Mesendoderm (in vitro differentiated cells): ENCODE measurements at regions not wholly inside any gene's neighbourhood (a gene's known extent, or its start where the extent isn't known, plus 50 kb on each side); places are given as distances from the start of the nearest gene placed in this dataset.
A peak's percentile ranks its signal among the peaks of the same experiment; 100 is the strongest.

Experiments
- DNase-seq: peaks from one replicate; pipeline ENCODE4 v3.0.0; 2013
- H2AK5ac ChIP-seq: 2 replicates; pipeline ENCODE4 v1.6.1; 2013; ENCODE audit warnings: low read length, inconsistent platforms
- H2BK120ac ChIP-seq: 2 replicates; pipeline ENCODE4 v1.6.1; 2013; ENCODE audit warnings: low read depth, mild to moderate bottlenecking, low read length, moderate library complexity, mixed read lengths
- H2BK15ac ChIP-seq: replicated peaks from 2 replicates; pipeline ENCODE4 v1.6.1; 2013; ENCODE audit warnings: low read depth, mild to moderate bottlenecking, moderate library complexity
- H2BK5ac ChIP-seq: 2 replicates; pipeline ENCODE4 v1.6.1; 2013; ENCODE audit warnings: low read length, inconsistent platforms
- H3K18ac ChIP-seq: 2 replicates; pipeline ENCODE4 v1.6.1; 2013; ENCODE audit warnings: mild to moderate bottlenecking, low read length, mixed read lengths
- H3K23ac ChIP-seq: one replicate; pipeline ENCODE4 v1.6.1; 2013; ENCODE audit warnings: low read length
- H3K27ac ChIP-seq: 2 replicates; pipeline ENCODE4 v1.5.1; 2013; ENCODE audit warnings: low read depth, mild to moderate bottlenecking, inconsistent platforms, low read length, moderate library complexity
- H3K27me3 ChIP-seq: 2 replicates; pipeline ENCODE4 v1.6.1; 2013; ENCODE audit warnings: low read length, control low read depth, mild to moderate bottlenecking, inconsistent platforms; ENCODE audit not compliant: insufficient read depth, poor library complexity
- H3K36me3 ChIP-seq: 2 replicates; pipeline ENCODE4 v1.6.1; 2013; ENCODE audit warnings: low read length, inconsistent platforms; ENCODE audit not compliant: control insufficient read depth, insufficient read depth
- H3K4ac ChIP-seq: one replicate; pipeline ENCODE4 v1.6.1; 2013; ENCODE audit warnings: low read depth, mild to moderate bottlenecking, low read length, moderate library complexity
- H3K4me1 ChIP-seq: 2 replicates; pipeline ENCODE4 v1.6.1; 2013; ENCODE audit warnings: low read depth, low read length, inconsistent platforms; ENCODE audit not compliant: control insufficient read depth
- H3K4me2 ChIP-seq: 2 replicates; pipeline ENCODE4 v1.6.1; 2013; ENCODE audit warnings: low read length
- H3K4me3 ChIP-seq: 2 replicates; pipeline ENCODE4 v1.5.1; 2013; ENCODE audit warnings: mild to moderate bottlenecking, low read length
- H3K56ac ChIP-seq: one replicate; pipeline ENCODE4 v1.6.1; 2013; ENCODE audit warnings: low read length
- H3K79me1 ChIP-seq: 2 replicates; pipeline ENCODE4 v1.6.1; 2013; ENCODE audit warnings: low read length, inconsistent platforms
- H3K79me2 ChIP-seq: 2 replicates; pipeline ENCODE4 v1.6.1; 2013; ENCODE audit warnings: mild to moderate bottlenecking, low read length; ENCODE audit not compliant: control insufficient read depth, insufficient read depth
- H3K9ac ChIP-seq: 2 replicates; pipeline ENCODE4 v1.6.1; 2013; ENCODE audit warnings: low read length, inconsistent platforms
- H4K5ac ChIP-seq: one replicate; pipeline ENCODE4 v1.6.1; 2013; ENCODE audit warnings: low read length
- H4K8ac ChIP-seq: one replicate; pipeline ENCODE4 v1.6.1; 2013; ENCODE audit warnings: low read depth, mild to moderate bottlenecking, control low read depth, low read length, moderate library complexity
- WGBS: extraction: QIAGEN DNeasy Blood & Tissue Kit; methylation state at CpG from one replicate; pipeline ENCODE4 v1.1.7; 2013; ENCODE audit warnings: low lambda C conversion rate, missing lambda C conversion rate; ENCODE audit not compliant: insufficient coverage; ENCODE audit errors: extremely low coverage; 5-methylcytosine and 5-hydroxymethylcytosine counted together

GRCh38 chr11:119829402-119829801 lies 100.4 kb upstream of the NECTIN1 start:
- Histone ChIP-seq H3K27ac (no peak overlapping the region), H3K79me2 (no peaks in the 10 kb centered on the region), H3K9ac (no peak overlapping the region), H4K8ac (no peak overlapping the region), H3K4me2 (no peak overlapping the region), H3K18ac (no peak overlapping the region), H3K79me1 (no peaks in the 10 kb centered on the region), H2BK120ac (no peak overlapping the region), H3K4me1 (peaks cover 3% of the 10 kb centered on the region), H2BK5ac (no peak overlapping the region), H2BK15ac (no peak overlapping the region), H3K4me3 (no peak overlapping the region), H3K56ac (no peak overlapping the region), H4K5ac (no peak overlapping the region), H3K36me3 (no peaks in the 10 kb centered on the region), H3K27me3 (no peaks in the 10 kb centered on the region), H3K23ac (no peak overlapping the region), H2AK5ac (no peak overlapping the region), H3K4ac (no peak overlapping the region)
- WGBS = no CpG with 5 or more reads among the region's 3 CpGs
- DNase-seq = no peak

DNA sequence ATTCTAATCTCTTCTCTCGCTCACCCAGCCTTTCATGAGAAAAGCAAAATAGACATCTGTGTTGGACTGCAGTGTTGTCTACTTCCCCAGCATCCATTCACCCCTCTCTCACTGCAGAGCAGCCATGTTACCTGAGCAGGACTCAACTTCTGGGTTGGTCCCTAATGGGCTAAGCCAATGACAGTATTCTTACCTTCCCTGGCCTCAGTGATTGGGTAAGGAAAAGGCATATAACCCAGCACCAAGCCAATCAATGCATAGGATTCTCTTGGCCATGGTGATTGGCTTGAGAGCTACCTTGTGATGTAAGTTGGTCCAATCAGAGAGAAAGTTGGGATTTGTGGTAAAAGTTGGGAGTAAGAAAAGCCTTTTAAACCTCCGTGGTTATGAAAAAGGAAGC lies 99.8 kb upstream of the NECTIN1 start:
- Histone ChIP-seq H3K56ac (no peak overlapping the region), H3K27me3 (no peaks in the 10 kb centered on the region), H3K79me2 (no peaks in the 10 kb centered on the region), H2BK15ac (no peak overlapping the region), H3K36me3 (no peaks in the 10 kb centered on the region), H4K8ac (no peak overlapping the region), H3K18ac (no peak overlapping the region), H3K9ac (no peak overlapping the region), H4K5ac (no peak overlapping the region), H3K23ac (no peak overlapping the region), H3K4me1 (peaks cover 3% of the 10 kb centered on the region), H3K79me1 (no peaks in the 10 kb centered on the region), H2BK120ac (no peak overlapping the region), H2AK5ac (no peak overlapping the region), H3K4ac (no peak overlapping the region), H3K4me2 (no peak overlapping the region), H3K4me3 (no peak overlapping the region), H3K27ac (no peak overlapping the region), H2BK5ac (no peak overlapping the region)
- no CpG with 5 or more reads among the region's 2 CpGs for WGBS
- DNase-seq = peak; percentile 40

- H4K5ac ChIP-seq = no peak overlapping the region
- H3K4ac ChIP-seq = no peak overlapping the region
- H2BK120ac ChIP-seq = no peak overlapping the region
- H2BK5ac ChIP-seq = no peak overlapping the region
- H2BK15ac ChIP-seq = no peak overlapping the region
- no peak overlapping the region for H3K23ac ChIP-seq
- H3K9ac ChIP-seq = no peak overlapping the region
- no peak overlapping the region for H3K4me3 ChIP-seq
- H4K8ac ChIP-seq = no peak overlapping the region
- no peak for DNase-seq
- no peaks in the 10 kb centered on the region for H3K27me3 ChIP-seq
- no peak overlapping the region for H3K56ac ChIP-seq
- H3K27ac ChIP-seq = no peak overlapping the region
- H3K79me1 ChIP-seq = no peaks in the 10 kb centered on the region
- no CpG with 5 or more reads among the region's 9 CpGs for WGBS
- no peak overlapping the region for H2AK5ac ChIP-seq
- H3K18ac ChIP-seq = no peak overlapping the region
- no peaks in the 10 kb centered on the region for H3K36me3 ChIP-seq
- peaks cover 3% of the 10 kb centered on the region for H3K4me1 ChIP-seq
- no peak overlapping the region for H3K4me2 ChIP-seq
- no peaks in the 10 kb centered on the region for H3K79me2 ChIP-seq
Observed at GRCh38 chr11:119828006-119828405, 99.0 kb upstream of the NECTIN1 start.

- H3K4ac ChIP-seq = no peak overlapping the region
- H2BK120ac ChIP-seq = no peak overlapping the region
- H3K79me2 ChIP-seq = no peaks in the 10 kb centered on the region
- H3K4me1 ChIP-seq = no peaks in the 10 kb centered on the region
- no peak overlapping the region for H3K18ac ChIP-seq
- no peak overlapping the region for H4K8ac ChIP-seq
- H3K56ac ChIP-seq = no peak overlapping the region
- DNase-seq = no peak
- no peak overlapping the region for H3K27ac ChIP-seq
- no peak overlapping the region for H2BK5ac ChIP-seq
- H3K23ac ChIP-seq = no peak overlapping the region
- H3K4me3 ChIP-seq = no peak overlapping the region
- H4K5ac ChIP-seq = no peak overlapping the region
- H3K79me1 ChIP-seq = no peaks in the 10 kb centered on the region
- H2AK5ac ChIP-seq = no peak overlapping the region
- no peaks in the 10 kb centered on the region for H3K36me3 ChIP-seq
- no peak overlapping the region for H3K4me2 ChIP-seq
- no peaks in the 10 kb centered on the region for H3K27me3 ChIP-seq
- no peak overlapping the region for H2BK15ac ChIP-seq
- H3K9ac ChIP-seq = no peak overlapping the region
- no CpG with 5 or more reads among the region's 2 CpGs for WGBS
Observed at GRCh38 chr11:119827113-119827512, 98.1 kb upstream of the NECTIN1 start.

DNA sequence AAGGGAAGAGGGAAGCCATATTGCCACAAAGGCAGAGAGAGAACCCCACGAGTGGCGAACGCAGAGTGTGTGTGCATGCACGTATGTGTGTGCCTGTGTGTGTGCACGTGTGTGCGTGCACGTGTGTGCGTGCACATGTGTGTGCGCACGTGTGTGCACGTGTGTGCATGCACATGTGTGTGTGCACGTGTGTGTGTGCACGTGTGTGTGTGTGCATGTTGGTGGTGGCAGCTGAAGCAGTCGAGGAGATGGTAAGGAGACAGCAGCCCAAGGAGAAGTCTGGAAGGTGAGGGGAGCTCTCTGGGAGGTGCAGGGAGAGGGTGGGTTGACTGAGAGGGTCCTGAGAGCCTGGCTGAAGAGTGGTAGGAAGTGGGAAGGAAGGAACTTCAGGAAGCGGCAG lies 94.1 kb upstream of the NECTIN1 start:
- Histone ChIP-seq H3K79me2 (no peaks in the 10 kb centered on the region), H3K9ac (no peak overlapping the region), H3K79me1 (no peaks in the 10 kb centered on the region), H3K56ac (no peak overlapping the region), H3K36me3 (no peaks in the 10 kb centered on the region), H2BK5ac (no peak overlapping the region), H3K23ac (no peak overlapping the region), H3K4me3 (no peak overlapping the region), H3K18ac (no peak overlapping the region), H3K27me3 (no peaks in the 10 kb centered on the region), H3K4ac (no peak overlapping the region), H4K5ac (no peak overlapping the region), H3K27ac (no peak overlapping the region), H4K8ac (no peak overlapping the region), H2AK5ac (no peak overlapping the region), H3K4me1 (no peaks in the 10 kb centered on the region), H2BK15ac (no peak overlapping the region), H2BK120ac (no peak overlapping the region), H3K4me2 (no peak overlapping the region)
- no CpG with 5 or more reads among the region's 15 CpGs for WGBS
- DNase-seq = no peak

GRCh38 chr11:119816660-119817059 lies 87.7 kb upstream of the NECTIN1 start:
- no peak overlapping the region for H3K4me2 ChIP-seq
- H3K27ac ChIP-seq = peak overlapping the region; percentile 54
- WGBS = no CpG with 5 or more reads among the region's 2 CpGs

More at GRCh38 chr11:119816660-119817059, 87.7 kb upstream of the NECTIN1 start:
- Histone ChIP-seq H3K36me3 (no peaks in the 10 kb centered on the region), H3K4me1 (peaks cover 4% of the 10 kb centered on the region), H3K9ac (no peak overlapping the region), H2BK5ac (no peak overlapping the region), H3K27me3 (no peaks in the 10 kb centered on the region), H4K5ac (no peak overlapping the region), H3K18ac (no peak overlapping the region), H4K8ac (no peak overlapping the region), H3K79me1 (no peaks in the 10 kb centered on the region), H3K4me3 (no peak overlapping the region), H3K56ac (no peak overlapping the region), H3K4ac (no peak overlapping the region), H3K79me2 (no peaks in the 10 kb centered on the region), H2BK120ac (peak overlapping the region; percentile 9), H3K23ac (no peak overlapping the region), H2AK5ac (no peak overlapping the region), H2BK15ac (no peak overlapping the region)
- DNase-seq = peak; percentile 82
